ENCODE measurements at regions not wholly inside any gene's neighbourhood (a gene's known extent, or its start where the extent isn't known, plus 50 kb on each side); places are given as distances from the start of the nearest gene placed in this dataset.

DNA sequence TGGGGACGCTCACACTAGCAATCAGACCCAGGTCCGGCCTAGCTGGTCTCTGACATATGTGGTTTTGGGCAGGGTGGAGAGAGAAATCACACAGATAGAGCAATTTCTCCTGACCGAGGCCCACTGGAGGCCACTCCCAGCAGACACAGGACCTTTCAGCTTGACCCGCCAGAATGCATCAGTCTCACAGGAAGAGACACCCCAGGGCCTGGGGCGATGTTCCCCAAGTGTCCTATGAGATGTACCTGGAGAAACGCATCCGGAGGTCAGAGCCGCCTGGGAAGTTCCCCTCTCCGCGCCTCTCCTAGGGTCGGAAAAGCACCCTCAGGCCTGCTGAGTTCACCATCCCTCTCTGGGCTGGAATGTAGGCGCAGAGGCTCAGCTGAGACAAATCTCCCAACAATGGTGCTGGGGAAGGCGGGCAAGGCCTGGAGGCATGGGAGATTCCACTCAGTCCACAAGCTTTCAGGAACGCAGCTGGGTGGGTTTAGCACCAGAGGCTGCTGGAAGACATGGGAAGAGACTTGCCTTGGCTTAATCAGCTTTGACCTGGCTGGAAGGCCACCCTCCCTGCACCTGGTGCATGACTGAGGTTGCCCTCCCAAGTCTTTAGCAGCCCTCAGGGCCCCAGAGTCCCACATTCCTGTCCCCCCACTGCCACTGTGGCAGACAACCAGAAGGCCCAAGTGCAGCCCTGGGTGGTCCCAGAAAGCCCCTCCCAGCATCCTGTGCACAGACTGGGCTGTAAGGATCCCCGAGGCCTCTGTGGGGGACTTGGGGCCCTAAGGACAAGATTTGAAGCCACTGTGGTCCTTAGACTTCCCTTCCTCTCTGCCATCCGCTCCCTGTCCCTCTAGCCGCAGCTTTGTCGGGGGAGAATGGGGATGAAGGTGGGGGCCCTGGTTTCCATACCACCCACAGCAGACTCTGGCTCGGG is 57.5 kb downstream of the RTL6 start (continued):
- TF ChIP-seq, protein P1, sequence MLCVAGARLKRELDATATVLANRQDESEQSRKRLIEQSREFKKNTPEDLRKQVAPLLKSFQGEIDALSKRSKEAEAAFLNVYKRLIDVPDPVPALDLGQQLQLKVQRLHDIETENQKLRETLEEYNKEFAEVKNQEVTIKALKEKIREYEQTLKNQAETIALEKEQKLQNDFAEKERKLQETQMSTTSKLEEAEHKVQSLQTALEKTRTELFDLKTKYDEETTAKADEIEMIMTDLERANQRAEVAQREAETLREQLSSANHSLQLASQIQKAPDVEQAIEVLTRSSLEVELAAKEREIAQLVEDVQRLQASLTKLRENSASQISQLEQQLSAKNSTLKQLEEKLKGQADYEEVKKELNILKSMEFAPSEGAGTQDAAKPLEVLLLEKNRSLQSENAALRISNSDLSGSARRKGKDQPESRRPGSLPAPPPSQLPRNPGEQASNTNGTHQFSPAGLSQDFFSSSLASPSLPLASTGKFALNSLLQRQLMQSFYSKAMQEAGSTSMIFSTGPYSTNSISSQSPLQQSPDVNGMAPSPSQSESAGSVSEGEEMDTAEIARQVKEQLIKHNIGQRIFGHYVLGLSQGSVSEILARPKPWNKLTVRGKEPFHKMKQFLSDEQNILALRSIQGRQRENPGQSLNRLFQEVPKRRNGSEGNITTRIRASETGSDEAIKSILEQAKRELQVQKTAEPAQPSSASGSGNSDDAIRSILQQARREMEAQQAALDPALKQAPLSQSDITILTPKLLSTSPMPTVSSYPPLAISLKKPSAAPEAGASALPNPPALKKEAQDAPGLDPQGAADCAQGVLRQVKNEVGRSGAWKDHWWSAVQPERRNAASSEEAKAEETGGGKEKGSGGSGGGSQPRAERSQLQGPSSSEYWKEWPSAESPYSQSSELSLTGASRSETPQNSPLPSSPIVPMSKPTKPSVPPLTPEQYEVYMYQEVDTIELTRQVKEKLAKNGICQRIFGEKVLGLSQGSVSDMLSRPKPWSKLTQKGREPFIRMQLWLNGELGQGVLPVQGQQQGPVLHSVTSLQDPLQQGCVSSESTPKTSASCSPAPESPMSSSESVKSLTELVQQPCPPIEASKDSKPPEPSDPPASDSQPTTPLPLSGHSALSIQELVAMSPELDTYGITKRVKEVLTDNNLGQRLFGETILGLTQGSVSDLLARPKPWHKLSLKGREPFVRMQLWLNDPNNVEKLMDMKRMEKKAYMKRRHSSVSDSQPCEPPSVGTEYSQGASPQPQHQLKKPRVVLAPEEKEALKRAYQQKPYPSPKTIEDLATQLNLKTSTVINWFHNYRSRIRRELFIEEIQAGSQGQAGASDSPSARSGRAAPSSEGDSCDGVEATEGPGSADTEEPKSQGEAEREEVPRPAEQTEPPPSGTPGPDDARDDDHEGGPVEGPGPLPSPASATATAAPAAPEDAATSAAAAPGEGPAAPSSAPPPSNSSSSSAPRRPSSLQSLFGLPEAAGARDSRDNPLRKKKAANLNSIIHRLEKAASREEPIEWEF (IDR thresholded peaks at IDR 0.05; ENCODE audit: insufficient replicate concordance, low read depth, low read length): no peak
- TF ChIP-seq SMC3 (IDR thresholded peaks at IDR 0.05; ENCODE audit: borderline replicate concordance, low read length): no peak

DNA sequence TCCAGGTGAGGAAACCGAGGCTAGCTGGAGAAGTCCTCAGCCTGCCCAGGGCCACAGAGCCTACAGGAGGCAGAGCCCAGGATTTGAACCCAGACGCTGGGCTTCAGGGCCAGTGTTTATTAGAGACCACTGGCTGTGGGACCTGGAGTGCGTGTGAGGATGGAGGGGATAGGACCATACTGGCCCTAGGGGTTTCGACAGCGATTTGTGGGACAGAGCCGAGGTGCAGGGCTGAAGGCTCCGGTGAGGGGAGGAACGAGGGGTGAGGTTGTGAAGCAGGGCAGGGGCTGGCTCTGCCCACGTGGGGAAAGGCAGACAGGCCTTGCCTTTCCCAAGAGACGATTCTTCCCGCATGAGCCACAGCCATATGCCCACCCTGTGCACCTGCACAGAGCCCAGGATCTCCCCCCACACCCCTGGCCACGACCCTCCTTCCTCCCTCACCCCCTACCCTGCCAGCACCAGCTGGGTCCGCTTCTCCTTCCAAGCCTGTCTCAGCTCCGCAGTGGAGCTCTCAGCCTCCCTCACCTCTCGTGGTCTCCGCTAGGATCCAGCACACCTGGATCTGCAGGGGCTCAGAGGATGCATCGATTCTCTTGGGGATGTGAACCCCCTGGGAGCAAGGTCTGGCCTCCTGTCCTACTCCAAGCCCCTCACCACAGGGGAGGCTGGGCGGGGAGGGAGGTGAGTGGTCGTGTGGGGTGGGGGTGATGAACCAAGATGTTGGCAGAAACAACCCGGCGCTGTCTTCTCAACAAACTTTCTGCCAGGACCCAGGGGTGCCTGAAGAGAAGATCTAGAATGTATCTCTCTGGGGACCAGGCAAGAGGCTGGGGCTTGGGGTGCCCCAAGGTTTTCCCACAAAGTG is 58.4 kb downstream of the RTL6 start:
- Histone ChIP-seq H3K4me2 (ENCODE audit: control insufficient read depth, insufficient read depth) (no peak overlapping the region), H3K27ac (ENCODE audit: control insufficient read depth, insufficient read depth) (no peak overlapping the region), H3K4me3 (no peak overlapping the region), H3K9ac (ENCODE audit: control insufficient read depth, insufficient read depth, low read length) (no peak overlapping the region), H3K4me1 (ENCODE audit: control insufficient read depth, insufficient read depth, low read length) (no peaks in the 10 kb centered on the region), H4K20me1 (ENCODE audit: control insufficient read depth, insufficient read depth) (no peaks in the 10 kb centered on the region), H3K9me3 (replicated peaks; ENCODE audit: control insufficient read depth, insufficient read depth, low read length) (no peaks in the 10 kb centered on the region), H3K27me3 (replicated peaks in 1 of 2; ENCODE audit: control insufficient read depth in 2 of 2, insufficient read depth in 2 of 2, low read length in 1 of 2) (no peaks in the 10 kb centered on the region; a peak in 1 of 4 replicates), H3K79me2 (ENCODE audit: control insufficient read depth, insufficient read depth, low read length) (no peaks in the 10 kb centered on the region), H2AFZ (ENCODE audit: control insufficient read depth, low read depth, low read length) (no peak overlapping the region), H3K36me3 (ENCODE audit: control insufficient read depth in 2 of 2, insufficient read depth in 2 of 2, low read length in 1 of 2) (no peaks in the 10 kb centered on the region)
- DNase-seq (ENCODE audit: low read depth, low spot score) (no peak), FAIRE-seq (no peak), ATAC-seq (no peak)
- ChIA-PET POLR2A (no interaction called here), SMC1A (ENCODE audit: uncharacterized antibody, unreplicated experiment) (no interaction called here), RAD21 (ENCODE audit: unreplicated experiment) (no interaction called here), CTCF (no interaction called here)
- intact Hi-C loops (cut with micrococcal nuclease; ENCODE audit: unreplicated experiment): no loop called here
- no TSS peak for BruUV-seq (replicated peaks)
- 32% methylated on average over 18 of the region's 21 CpGs for WGBS (ENCODE audit: insufficient coverage, insufficient replicate concordance, low lambda C conversion rate, missing lambda C conversion rate)
- in situ Hi-C loops (cut with MboI): loop anchor here (5.0 kb wide), 1 partner anchor 52 kb away; no protein-coding TSS in a partner anchor
- no peak for TF ChIP-seq CEBPB (IDR thresholded peaks at IDR 0.05; ENCODE audit: borderline replicate concordance in 1 of 2, low read depth in 2 of 2, low read length in 2 of 2)
- no peak for TF ChIP-seq TBL1XR1 (IDR thresholded peaks at IDR 0.05; ENCODE audit: low read depth, low read length)

All from GM12878 (cell line).